IPS DF 19.7 (cell line): ENCODE measurements at regions not wholly inside any gene's neighbourhood (a gene's known extent, or its start where the extent isn't known, plus 50 kb on each side); places are given as distances from the start of the nearest gene placed in this dataset.

ENCODE experiments used
- DNase-seq: peaks from one replicate; pipeline ENCODE4 v3.0.0-alpha.2; 2013; ENCODE audit warnings: low read depth, low spot score

GRCh38 chr2:129887688-129888266 lies 91.7 kb upstream of the RAB6C start:
- no peak for DNase-seq

GRCh38 chr2:129888461-129888860 lies 91.0 kb upstream of the RAB6C start:
- DNase-seq = no peak

GRCh38 chr2:129888896-129889295 lies 90.6 kb upstream of the RAB6C start:
- no peak for DNase-seq

DNA sequence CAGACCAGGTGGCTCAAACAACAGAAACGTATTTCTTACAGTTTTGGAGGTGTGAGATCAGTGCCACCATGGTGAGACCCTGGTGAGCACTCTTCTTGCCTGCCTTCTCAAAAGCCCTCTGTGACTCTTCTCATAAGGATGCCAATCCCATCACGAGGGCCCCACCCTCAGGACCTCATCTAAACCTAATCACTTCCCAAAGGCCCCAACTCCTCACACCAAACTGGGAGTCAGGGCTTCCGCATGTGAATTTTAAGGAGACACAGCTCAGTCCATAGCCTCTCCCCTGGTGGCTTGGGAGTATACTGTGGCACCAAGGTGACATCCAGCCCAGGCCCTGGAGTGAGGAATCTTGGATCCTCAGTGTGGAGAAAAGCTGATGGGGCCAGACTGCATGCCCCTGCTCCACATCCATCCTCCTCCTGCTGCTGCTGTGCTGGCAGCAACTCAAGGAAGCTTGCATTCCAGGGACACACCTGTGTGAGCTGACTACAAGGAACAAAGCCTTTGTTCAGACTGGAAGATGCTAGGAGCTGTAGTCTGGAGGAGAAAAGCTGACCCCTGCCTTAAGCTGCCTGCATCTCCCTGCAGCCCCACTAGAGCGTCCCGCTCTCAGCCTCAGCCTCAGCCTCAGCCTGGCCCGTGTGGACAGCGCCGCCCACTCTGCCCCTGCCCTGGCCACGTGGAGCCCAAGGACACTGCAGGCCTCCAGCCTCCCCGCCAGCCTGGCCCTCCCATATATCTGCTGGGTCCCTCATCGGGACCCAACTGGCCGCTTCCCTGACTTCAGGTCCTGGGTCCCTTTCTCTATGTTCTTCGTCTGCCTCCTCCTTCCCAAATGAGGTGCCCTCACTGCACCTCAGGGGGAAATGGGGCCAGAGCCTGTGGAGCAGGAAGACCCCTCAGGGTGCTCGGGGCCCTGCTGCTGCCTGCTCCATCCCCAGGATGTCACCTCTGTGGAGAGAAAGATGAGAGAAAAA lies 87.8 kb upstream of the RAB6C start:
- DNase-seq = no peak

DNA sequence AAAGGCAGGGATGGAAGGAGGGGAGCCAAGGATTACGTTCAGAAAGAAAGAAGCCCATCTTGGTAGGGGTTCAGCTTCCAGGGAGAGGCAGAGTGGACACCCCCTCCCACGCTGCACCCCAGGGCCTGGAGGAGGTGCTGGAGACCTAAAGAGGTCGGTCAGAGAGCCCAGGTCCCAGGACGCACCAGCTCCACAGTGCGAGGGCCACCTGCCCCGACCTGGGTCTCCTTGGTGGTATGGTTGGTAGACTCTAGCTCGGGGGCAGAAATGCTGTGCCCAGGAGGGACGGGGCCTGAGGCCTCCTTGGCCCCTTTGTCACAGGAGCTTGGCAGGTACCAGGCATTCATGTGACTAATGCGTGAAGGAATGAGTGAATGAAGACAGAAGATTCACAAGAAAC lies 87.1 kb upstream of the RAB6C start:
- no peak for DNase-seq

GRCh38 chr2:129892773-129893172 lies 86.7 kb upstream of the RAB6C start:
- no peak for DNase-seq

DNA sequence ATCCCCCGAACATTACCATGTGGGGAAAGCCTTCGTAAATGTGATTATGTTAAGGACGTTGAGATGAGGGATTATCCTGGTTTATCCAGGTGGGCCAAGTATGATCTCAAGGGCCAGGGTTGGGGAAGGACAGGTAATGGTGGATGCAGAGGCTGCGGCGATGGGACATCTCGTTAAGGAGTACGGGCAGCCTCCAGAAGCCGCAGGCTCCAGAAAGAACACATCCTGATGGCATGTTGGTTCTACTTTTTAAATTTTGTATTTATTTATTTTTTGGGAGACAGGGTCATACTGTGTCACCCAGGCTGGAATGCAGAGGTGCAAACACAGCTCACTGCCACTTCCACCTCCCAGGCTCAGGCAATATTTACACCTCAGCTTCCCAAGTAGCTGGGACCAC lies 86.2 kb upstream of the RAB6C start:
- DNase-seq = no peak

GRCh38 chr2:129894616-129895015 lies 84.8 kb upstream of the RAB6C start:
- no peak for DNase-seq

GRCh38 chr2:129895061-129895460 lies 84.4 kb upstream of the RAB6C start:
- no peak for DNase-seq

- no peak for DNase-seq
Observed at GRCh38 chr2:129895526-129896082, 83.9 kb upstream of the RAB6C start.

GRCh38 chr2:129896226-129897100 lies 83.0 kb upstream of the RAB6C start:
- DNase-seq = no peak

DNA sequence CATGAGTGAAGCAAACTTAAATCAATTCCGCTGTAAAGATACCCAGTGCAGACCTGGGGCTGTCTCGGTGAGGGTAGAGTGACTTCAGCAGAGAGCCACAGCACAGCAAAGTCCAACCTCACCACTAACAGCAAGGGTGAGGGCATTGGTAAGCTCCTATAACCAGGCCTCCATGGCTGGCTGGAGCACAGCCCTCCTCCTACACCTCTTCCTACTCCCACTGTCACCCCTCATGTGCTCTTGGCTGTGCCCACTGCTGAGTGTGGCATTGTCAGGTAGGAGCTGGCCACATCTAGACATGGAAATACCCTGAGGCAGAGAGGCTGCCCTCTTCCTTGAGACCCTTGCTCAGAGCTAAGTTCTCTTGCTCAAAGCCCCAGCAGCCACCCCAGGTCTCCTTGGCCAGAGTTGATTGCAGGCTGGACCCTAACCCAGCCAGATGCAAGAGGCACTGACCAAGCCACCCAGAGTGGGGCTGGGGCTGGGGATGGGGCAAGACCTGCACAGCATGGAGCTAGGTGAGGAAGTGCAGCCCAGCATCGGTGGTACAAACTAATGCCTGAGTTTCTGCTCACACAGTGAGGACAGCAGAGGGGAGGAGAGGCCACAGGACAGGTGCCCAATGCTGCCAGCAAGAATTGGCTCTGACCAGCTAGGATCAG lies 77.6 kb upstream of the RAB6C start:
- DNase-seq = no peak

DNA sequence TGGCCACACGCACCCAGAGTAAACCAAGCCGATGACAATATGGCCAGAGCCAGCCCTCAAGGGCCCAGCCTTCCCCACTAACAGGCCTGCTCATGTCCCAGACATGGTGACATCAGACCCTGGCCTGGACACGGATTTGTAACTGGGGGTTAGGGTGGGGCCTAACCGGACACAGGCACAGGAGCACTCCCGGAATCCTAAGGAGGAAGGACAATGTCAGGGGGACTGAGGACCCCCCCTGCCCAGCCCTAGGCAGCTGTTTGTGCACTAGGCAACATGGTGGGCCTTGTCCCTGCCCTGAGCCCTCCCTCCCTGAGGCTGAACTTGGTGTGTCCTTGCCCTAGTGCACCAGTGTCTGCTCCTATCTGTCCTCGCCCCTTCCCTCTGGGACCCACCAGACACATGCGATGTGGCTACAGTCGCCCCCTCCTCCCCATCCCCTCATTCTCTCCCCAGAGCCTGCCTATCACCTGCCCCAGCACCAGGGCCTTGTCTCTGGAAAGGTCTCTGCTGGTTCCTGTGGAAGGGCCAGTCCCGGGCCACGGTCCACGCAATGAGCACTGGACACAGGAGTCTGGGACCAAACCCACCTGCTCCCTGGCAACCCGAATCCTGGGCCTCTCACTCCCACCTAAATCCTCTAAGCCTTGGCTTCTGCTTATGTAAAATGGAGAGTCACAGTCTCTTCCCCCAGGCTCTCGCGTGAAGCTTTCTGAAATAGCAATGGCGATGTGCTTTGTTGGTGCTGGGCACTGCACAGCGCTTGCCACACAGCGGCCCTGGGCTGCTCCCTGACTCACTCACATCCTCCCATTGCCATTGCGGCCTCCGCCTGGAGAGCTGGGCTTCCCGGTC lies 76.5 kb upstream of the RAB6C start:
- no peak for DNase-seq

DNA sequence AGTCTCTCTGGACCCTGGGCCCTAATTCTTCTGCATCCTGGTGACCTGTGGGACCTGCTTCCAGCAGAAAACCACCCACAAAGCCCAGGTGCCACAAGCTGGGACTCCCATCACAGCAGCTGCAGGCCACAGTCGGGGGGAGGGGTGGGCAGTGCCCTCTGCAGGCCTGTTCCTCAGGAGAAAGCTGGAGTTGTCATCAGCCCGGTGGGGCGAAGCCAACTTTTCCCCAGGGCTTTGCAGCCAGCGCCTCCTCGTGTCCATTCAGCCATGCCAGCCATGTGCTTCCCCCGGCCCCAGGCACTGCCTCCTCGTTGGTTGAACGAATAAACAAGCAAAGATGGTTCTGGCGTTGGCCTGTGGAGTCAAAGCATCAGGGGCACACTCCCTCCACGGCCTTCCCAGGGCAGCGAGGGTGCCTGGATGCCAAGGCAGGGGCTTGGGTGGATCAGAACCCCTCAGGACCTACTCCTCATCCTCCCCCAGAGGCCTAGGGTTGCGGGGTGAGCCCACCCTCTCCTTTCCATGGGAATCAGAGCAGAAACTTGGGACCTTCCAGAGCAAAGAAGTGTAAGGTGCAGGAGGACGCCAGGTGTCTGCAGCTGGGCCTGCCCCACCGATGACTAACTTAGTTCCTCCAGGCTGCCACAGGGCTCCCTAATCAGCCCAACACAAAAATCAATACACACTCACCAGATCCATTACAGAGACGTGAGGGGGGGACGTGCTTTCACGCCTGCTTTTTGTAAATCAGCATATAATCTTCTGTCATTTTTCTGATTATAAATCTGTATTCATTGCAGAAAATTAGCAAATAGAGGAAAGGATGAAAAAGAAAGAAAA lies 75.7 kb upstream of the RAB6C start:
- no peak for DNase-seq

DNA sequence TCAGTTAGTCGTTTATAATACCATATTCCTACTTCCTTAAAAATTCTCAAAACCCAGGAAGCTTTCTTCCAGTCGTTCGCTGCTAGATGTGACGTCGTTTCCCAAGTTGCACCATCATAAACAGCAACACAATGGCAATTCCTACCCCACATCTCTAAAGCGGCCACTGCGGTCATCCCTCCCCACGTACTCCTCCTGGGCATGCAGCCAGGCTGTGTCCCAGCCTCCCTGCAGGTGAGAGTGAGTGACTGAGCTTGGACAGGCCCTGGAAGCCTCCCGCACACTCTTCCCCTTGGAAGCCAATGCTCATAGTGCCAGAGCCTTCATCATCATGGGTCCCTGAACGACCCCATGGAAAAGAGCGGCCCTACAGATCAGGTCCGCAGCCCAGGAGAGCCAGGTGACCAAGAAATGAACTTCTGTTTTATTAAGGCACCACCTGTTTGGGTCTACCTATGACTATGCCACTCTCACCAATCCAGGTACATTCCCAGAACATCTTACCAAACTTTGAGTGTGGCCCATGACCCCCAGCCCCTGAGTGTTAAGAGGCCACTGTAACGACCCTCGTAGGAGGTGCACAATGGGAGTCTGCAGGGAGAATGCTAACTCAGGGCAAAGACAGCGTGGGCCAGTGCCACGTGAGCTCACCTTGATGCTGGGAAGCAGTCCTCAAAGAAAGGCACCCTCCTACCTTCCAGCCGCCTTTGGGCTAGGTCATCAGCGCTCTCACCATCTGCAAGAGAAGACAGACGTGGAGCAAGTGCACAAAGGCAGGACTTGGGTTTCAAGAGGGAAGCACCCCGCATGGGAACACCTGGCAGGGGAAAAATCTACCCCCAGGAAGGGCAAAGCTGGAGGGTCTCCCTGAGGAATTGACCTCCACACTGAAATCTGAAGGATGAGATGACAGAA lies 74.7 kb upstream of the RAB6C start:
- no peak for DNase-seq

DNA sequence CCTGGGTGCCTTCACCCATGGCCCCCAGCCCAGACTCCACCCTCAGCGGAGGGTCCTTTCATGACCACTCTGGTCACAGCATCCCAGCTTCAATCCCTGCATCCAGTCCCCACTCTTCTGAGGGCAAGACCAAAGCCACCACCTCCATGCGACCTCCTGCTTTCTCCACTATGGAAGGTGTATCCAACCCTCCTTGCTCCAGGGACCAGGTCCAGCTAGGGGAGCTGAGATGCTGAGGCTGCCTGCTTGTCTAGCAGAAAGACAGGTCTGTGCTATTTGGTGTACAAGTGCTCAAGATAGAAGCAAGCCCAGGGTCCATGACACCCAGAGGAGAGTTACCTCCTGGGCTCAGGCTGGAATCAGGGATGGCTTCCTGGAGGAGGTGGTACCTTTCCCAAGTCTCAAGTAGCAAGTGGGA lies 73.8 kb upstream of the RAB6C start:
- no peak for DNase-seq

DNA sequence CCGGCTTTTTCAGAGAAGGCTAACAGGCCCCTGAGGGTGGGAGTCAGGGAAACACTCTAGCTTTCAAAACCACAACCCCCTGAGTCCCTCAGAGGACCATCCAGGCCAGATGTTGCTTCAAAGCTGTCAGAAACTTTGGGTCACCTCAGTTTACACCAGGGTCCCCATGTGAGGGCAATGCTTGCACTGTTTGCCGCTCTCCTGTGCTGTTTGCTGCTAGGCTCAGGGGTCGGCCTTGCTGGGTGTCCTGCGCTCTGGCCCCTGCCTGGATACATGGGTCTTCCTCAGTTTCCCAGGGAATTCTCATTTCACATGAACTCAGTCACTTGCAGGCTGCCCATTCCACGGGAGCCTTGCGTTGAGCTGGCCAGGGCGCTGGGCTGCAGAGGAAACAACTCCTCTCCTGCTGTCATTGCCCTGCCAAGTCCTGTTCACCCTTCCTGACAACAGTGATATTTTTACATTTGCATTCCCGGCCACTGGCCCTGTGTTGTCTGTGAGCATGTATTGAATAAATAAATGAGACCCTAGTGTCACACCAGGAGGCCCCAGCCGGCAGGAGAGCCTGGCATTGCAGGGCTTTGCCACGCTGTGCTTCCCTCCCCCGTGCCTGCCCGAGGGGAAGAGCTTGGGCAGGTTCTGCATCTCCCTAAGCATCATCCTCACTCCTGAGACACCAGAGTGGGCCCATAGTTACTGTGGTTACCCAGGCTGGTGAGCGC lies 73.2 kb upstream of the RAB6C start:
- no peak for DNase-seq

DNA sequence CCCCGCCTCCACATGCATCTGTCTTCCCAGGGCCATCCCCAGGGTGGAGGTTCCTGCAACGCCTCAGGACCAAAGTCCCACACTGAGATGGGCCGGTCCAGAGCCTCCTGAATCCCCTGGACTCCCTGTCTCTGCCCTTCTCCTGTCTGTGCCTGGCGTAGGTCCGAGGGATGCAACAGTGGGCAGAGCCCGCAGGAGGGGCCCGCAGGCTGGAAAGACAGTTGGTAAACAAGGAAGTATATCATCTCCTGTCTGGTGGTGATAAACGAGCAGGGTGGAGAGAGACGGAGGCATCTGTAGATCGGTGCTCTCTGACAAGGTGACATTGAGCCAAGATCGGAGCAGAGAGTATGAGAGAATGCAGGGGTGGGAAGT lies 72.6 kb upstream of the RAB6C start:
- DNase-seq = no peak
